ENCODE measurements at regions not wholly inside any gene's neighbourhood (a gene's known extent, or its start where the extent isn't known, plus 50 kb on each side); places are given as distances from the start of the nearest gene placed in this dataset.

- no peaks in the 10 kb centered on the region for H3K4me1 ChIP-seq (ENCODE audit: low read depth, poor library complexity, severe bottlenecking)
- no peaks in the 10 kb centered on the region for H4K20me1 ChIP-seq (ENCODE audit: insufficient read depth)
- H3K4me3 ChIP-seq (IDR thresholded peaks at IDR 0.05; ENCODE audit: insufficient read depth, low read depth, low read length), result no peak overlapping the region
- no peaks in the 10 kb centered on the region for H3K27me3 ChIP-seq (ENCODE audit: insufficient read depth, low read depth)
- no peak overlapping the region for H2AFZ ChIP-seq (ENCODE audit: low read depth)
- H3K27ac ChIP-seq, result no peak overlapping the region
- no peaks in the 10 kb centered on the region for H3K36me3 ChIP-seq (ENCODE audit: insufficient read depth)
- H3K79me2 ChIP-seq (ENCODE audit: insufficient read depth, low read depth), result no peaks in the 10 kb centered on the region
- no peak overlapping the region for H3K9ac ChIP-seq
- no peak overlapping the region for H3K4me2 ChIP-seq
- TF ChIP-seq CTCF (conservative IDR thresholded peaks at IDR 0.05; ENCODE audit: low read depth, low read length), result no peak
Observed at GRCh38 chr16:54806881-54807360, 123.7 kb upstream of the IRX5 start.

- H2AFZ ChIP-seq (ENCODE audit: low read depth), result no peak overlapping the region
- H4K20me1 ChIP-seq (ENCODE audit: insufficient read depth), result no peaks in the 10 kb centered on the region
- no peak overlapping the region for H3K4me2 ChIP-seq
- no peak overlapping the region for H3K4me3 ChIP-seq (IDR thresholded peaks at IDR 0.05; ENCODE audit: insufficient read depth, low read depth, low read length)
- no peak overlapping the region for H3K9ac ChIP-seq
- no peaks in the 10 kb centered on the region for H3K4me1 ChIP-seq (ENCODE audit: low read depth, poor library complexity, severe bottlenecking)
- H3K36me3 ChIP-seq (ENCODE audit: insufficient read depth), result no peaks in the 10 kb centered on the region
- H3K79me2 ChIP-seq (ENCODE audit: insufficient read depth, low read depth), result no peaks in the 10 kb centered on the region
- no peaks in the 10 kb centered on the region for H3K27me3 ChIP-seq (ENCODE audit: insufficient read depth, low read depth)
- TF ChIP-seq CTCF (conservative IDR thresholded peaks at IDR 0.05; ENCODE audit: low read depth, low read length), result no peak
- no peak overlapping the region for H3K27ac ChIP-seq
Observed at GRCh38 chr16:54806378-54806777, 124.3 kb upstream of the IRX5 start.

GRCh38 chr16:54805648-54806047 is 125.0 kb upstream of the IRX5 start:
- no peaks in the 10 kb centered on the region for H4K20me1 ChIP-seq (ENCODE audit: insufficient read depth)
- H3K4me1 ChIP-seq (ENCODE audit: low read depth, poor library complexity, severe bottlenecking), result no peaks in the 10 kb centered on the region
- H3K36me3 ChIP-seq (ENCODE audit: insufficient read depth), result no peaks in the 10 kb centered on the region
- H3K27me3 ChIP-seq (ENCODE audit: insufficient read depth, low read depth), result no peaks in the 10 kb centered on the region
- no peak overlapping the region for H3K9ac ChIP-seq
- no peaks in the 10 kb centered on the region for H3K79me2 ChIP-seq (ENCODE audit: insufficient read depth, low read depth)
- no peak overlapping the region for H2AFZ ChIP-seq (ENCODE audit: low read depth)
- H3K4me3 ChIP-seq (IDR thresholded peaks at IDR 0.05; ENCODE audit: insufficient read depth, low read depth, low read length), result no peak overlapping the region
- TF ChIP-seq CTCF (conservative IDR thresholded peaks at IDR 0.05; ENCODE audit: low read depth, low read length), result no peak
- no peak overlapping the region for H3K4me2 ChIP-seq
- H3K27ac ChIP-seq, result no peak overlapping the region

- H3K27ac ChIP-seq, result no peak overlapping the region
- no peak overlapping the region for H2AFZ ChIP-seq (ENCODE audit: low read depth)
- TF ChIP-seq CTCF (conservative IDR thresholded peaks at IDR 0.05; ENCODE audit: low read depth, low read length), result no peak
Observed at GRCh38 chr16:54801057-54801844, 129.4 kb upstream of the IRX5 start.

More at GRCh38 chr16:54801057-54801844, 129.4 kb upstream of the IRX5 start:
- no peaks in the 10 kb centered on the region for H3K27me3 ChIP-seq (ENCODE audit: insufficient read depth, low read depth)
- no peak overlapping the region for H3K4me2 ChIP-seq
- H3K4me3 ChIP-seq (IDR thresholded peaks at IDR 0.05; ENCODE audit: insufficient read depth, low read depth, low read length), result no peak overlapping the region
- no peaks in the 10 kb centered on the region for H3K4me1 ChIP-seq (ENCODE audit: low read depth, poor library complexity, severe bottlenecking)
- no peaks in the 10 kb centered on the region for H4K20me1 ChIP-seq (ENCODE audit: insufficient read depth)
- no peaks in the 10 kb centered on the region for H3K79me2 ChIP-seq (ENCODE audit: insufficient read depth, low read depth)
- no peaks in the 10 kb centered on the region for H3K36me3 ChIP-seq (ENCODE audit: insufficient read depth)
- no peak overlapping the region for H3K9ac ChIP-seq
